HepG2 (cell line): ENCODE measurements at regions not wholly inside any gene's neighbourhood (a gene's known extent, or its start where the extent isn't known, plus 50 kb on each side); places are given as distances from the start of the nearest gene placed in this dataset.

Experiments used
- ATAC-seq: fragments of 200-7000 bp; cut with Tn5 transposase; 3 replicates; pipeline ENCODE4 v1.9.1; 2020; ENCODE audit warnings: mild to moderate bottlenecking, moderate library complexity
- BruUV-seq: library from RNA; stranded (reverse); fragments of 400-500 nt; replicated peaks from 2 replicates; lab custom pipeline; 2021; lab: Mats Ljungman, UMichigan
- CTCF ChIA-PET: fragments of 300-600 bp; formaldehyde crosslinking; extraction: SDS; loops from one replicate; lab custom pipeline; 2021; ENCODE audit warnings: low total read pairs, inconsistent platforms, low intra/inter-chr PET ratio; lab: Yijun Ruan, JAX
- POLR2A ChIA-PET: fragments of 350-600 bp; sonication (Branson Sonifier 250); formaldehyde crosslinking; loops from one replicate; lab custom pipeline; 2020; ENCODE audit warnings: antibody characterized with exemption, inconsistent platforms; lab: Yijun Ruan, JAX
- DNase-seq: peaks from one replicate; pipeline ENCODE4 v3.0.0-alpha.2; 2015; ENCODE audit warnings: low spot score
- FAIRE-seq: peaks from 3 replicates; lab custom pipeline; 2011; peaks lifted over from hg19 to GRCh38; lab: Jason Lieb, UNC
- H2AFZ ChIP-seq: one replicate; pipeline ENCODE4 v1.6.1; 2011; ENCODE audit warnings: low read length, inconsistent platforms
- H3K27ac ChIP-seq: fragments of 300-600 bp; 3 replicates; pipeline ENCODE4 v1.8.0; 2011; ENCODE audit warnings: mixed run types, mild to moderate bottlenecking, mixed read lengths, low read length, inconsistent platforms; ENCODE audit not compliant: insufficient read depth; ENCODE audit errors: extremely low read length
- H3K27me3 ChIP-seq, 2 experiments: fragments of 200-600 bp in 1 of 2; 2 replicates in 1 of 2; 3 replicates in 1 of 2; pipeline versions ENCODE4 v1.6.0 to v1.8.0; 2011; ENCODE audit warnings: low read length in 2 of 2, mild to moderate bottlenecking in 2 of 2, moderate library complexity in 2 of 2, inconsistent platforms in 1 of 2; ENCODE audit not compliant: insufficient read depth in 2 of 2, control insufficient read depth in 1 of 2
- H3K36me3 ChIP-seq, 2 experiments: fragments of 200-600 bp in 1 of 2; replicated peaks in 1 of 2; 2 replicates in 1 of 2; 3 replicates in 1 of 2; pipeline versions ENCODE4 v1.5.1 to v1.8.0; 2011; ENCODE audit warnings: low read length in 2 of 2, inconsistent platforms in 1 of 2; ENCODE audit not compliant: insufficient read depth in 2 of 2, control insufficient read depth in 1 of 2
- H3K4me1 ChIP-seq: 2 replicates; pipeline ENCODE4 v1.5.1; 2012; ENCODE audit warnings: low read length, inconsistent platforms; ENCODE audit not compliant: insufficient read depth
- H3K4me2 ChIP-seq: 2 replicates; pipeline ENCODE4 v1.6.0; 2011; ENCODE audit warnings: low read depth, low read length, inconsistent platforms
- H3K4me3 ChIP-seq, 3 experiments: fragments of 200-600 bp in 1 of 3; sonication (generic), shearing (Covaris generic) in 1 of 3; replicated peaks in 1 of 3; 2 replicates each; pipeline ENCODE4 v1.5.1; 2011 to 2016; ENCODE audit warnings: low read length in 3 of 3, inconsistent platforms in 2 of 3, low read depth in 2 of 3, mild to moderate bottlenecking in 2 of 3, control low read depth in 1 of 3, mixed read lengths in 1 of 3; ENCODE audit not compliant: insufficient read depth in 1 of 3
- H3K79me2 ChIP-seq: one replicate; pipeline ENCODE4 v1.6.1; 2011; ENCODE audit warnings: low read length, inconsistent platforms; ENCODE audit not compliant: insufficient read depth
- H3K9ac ChIP-seq: 2 replicates; pipeline ENCODE4 v1.6.0; 2011; ENCODE audit warnings: mild to moderate bottlenecking, low read depth, low read length, inconsistent platforms; ENCODE audit not compliant: insufficient read depth
- H3K9me3 ChIP-seq: 2 replicates; pipeline ENCODE4 v1.5.1; 2012; ENCODE audit warnings: mild to moderate bottlenecking, low read length
- H4K20me1 ChIP-seq: 2 replicates; pipeline ENCODE4 v1.6.0; 2011; ENCODE audit warnings: inconsistent platforms, mild to moderate bottlenecking, low read length, moderate library complexity; ENCODE audit not compliant: insufficient read depth
- ARID5B ChIP-seq: IDR thresholded peaks from 2 replicates; pipeline ENCODE4 v1.4.0; 2020; ENCODE audit warnings: mild to moderate bottlenecking, missing genetic modification reagents
- ARNTL ChIP-seq: sonication (generic); formaldehyde crosslinking; IDR thresholded peaks from 2 replicates; pipeline ENCODE4 v1.4.0; 2020; ENCODE audit warnings: mild to moderate bottlenecking, missing genetic modification reagents
- ATF7-NPFF ChIP-seq: sonication (generic); formaldehyde crosslinking; IDR thresholded peaks from 2 replicates; pipeline ENCODE4 v1.8.1; 2023; ENCODE audit warnings: mild to moderate bottlenecking, low read depth, missing genetic modification reagents, moderate library complexity
- CBX5 ChIP-seq: sonication (generic); formaldehyde crosslinking; IDR thresholded peaks from 2 replicates; pipeline ENCODE4 v1.4.0; 2020; ENCODE audit warnings: missing genetic modification reagents, borderline replicate concordance
- CENPX ChIP-seq: sonication (generic); formaldehyde crosslinking; IDR thresholded peaks from 2 replicates; pipeline ENCODE4 v1.9.0; 2021; ENCODE audit warnings: mild to moderate bottlenecking, missing genetic modification reagents, moderate library complexity
- ETS1 ChIP-seq: sonication (generic); formaldehyde crosslinking; IDR thresholded peaks from 2 replicates; pipeline ENCODE4 v1.4.0; 2020; ENCODE audit warnings: missing genetic modification reagents
- HNF4A ChIP-seq: sonication (generic); formaldehyde crosslinking; IDR thresholded peaks from 2 replicates; pipeline ENCODE4 v1.4.0; 2020; ENCODE audit warnings: missing genetic modification reagents
- IRF1 ChIP-seq: sonication (generic); formaldehyde crosslinking; IDR thresholded peaks from 2 replicates; pipeline ENCODE4 v1.4.0; 2020; ENCODE audit warnings: low read depth, mild to moderate bottlenecking, missing genetic modification reagents
- KLF11 ChIP-seq: IDR thresholded peaks from 2 replicates; pipeline ENCODE4 v1.6.1; 2016; ENCODE audit warnings: missing compliant biosample characterization
- KLF6 ChIP-seq: IDR thresholded peaks from 2 replicates; pipeline ENCODE4 v1.8.0; 2016; ENCODE audit warnings: missing biosample characterization, missing genetic modification reagents
- NCOA2 ChIP-seq: sonication (generic); formaldehyde crosslinking; IDR thresholded peaks from 2 replicates; pipeline ENCODE4 v1.8.0; 2022; ENCODE audit warnings: inconsistent platforms
- NR1H2 ChIP-seq: sonication (generic); formaldehyde crosslinking; IDR thresholded peaks from 2 replicates; pipeline ENCODE4 v1.8.1; 2022; ENCODE audit warnings: low read depth, missing genetic modification reagents, borderline replicate concordance
- U2AF1 ChIP-seq: fragments of 200-400 bp; formaldehyde crosslinking; optimal IDR thresholded peaks from 2 replicates; pipeline ENCODE3; 2017; ENCODE audit warnings: mild to moderate bottlenecking, low read depth, low read length
- ZNF20 ChIP-seq: sonication (generic); formaldehyde crosslinking; IDR thresholded peaks from 2 replicates; pipeline ENCODE4 v1.4.0; 2020; ENCODE audit warnings: mild to moderate bottlenecking, moderate library complexity, missing genetic modification reagents
- ZNF253 ChIP-seq: sonication (generic); formaldehyde crosslinking; IDR thresholded peaks from 2 replicates; pipeline ENCODE4 v1.8.0; 2022; ENCODE audit warnings: mild to moderate bottlenecking, missing genetic modification reagents, borderline replicate concordance
- ZNF431 ChIP-seq: sonication (generic); formaldehyde crosslinking; IDR thresholded peaks from 2 replicates; pipeline ENCODE4 v1.9.0; 2022; ENCODE audit warnings: missing genetic modification reagents, low read depth, mild to moderate bottlenecking, borderline replicate concordance
- ZNF512 ChIP-seq: sonication (generic); formaldehyde crosslinking; IDR thresholded peaks from 2 replicates; pipeline ENCODE4 v1.4.0; 2020; ENCODE audit warnings: mild to moderate bottlenecking, missing genetic modification reagents
- ZNF552 ChIP-seq: sonication (generic); formaldehyde crosslinking; IDR thresholded peaks from 2 replicates; pipeline ENCODE4 v1.9.0; 2022; ENCODE audit warnings: missing genetic modification reagents, mild to moderate bottlenecking, borderline replicate concordance
- ZNF781 ChIP-seq: sonication (generic); formaldehyde crosslinking; IDR thresholded peaks from 2 replicates; pipeline ENCODE4 v1.5.1; 2020; ENCODE audit warnings: borderline replicate concordance, mild to moderate bottlenecking, missing genetic modification reagents; ENCODE audit errors: not compliant biosample characterization
- WGBS: methylation state at CpG from one replicate; pipeline ENCODE4 v1.1.6; 2017; ENCODE audit warnings: low lambda C conversion rate; 5-methylcytosine and 5-hydroxymethylcytosine counted together
- in situ Hi-C: cut with HindIII; loops from 2 replicates; pipeline ENCODE4 v1.10.0; 2017; ENCODE audit warnings: low pct_unique_long_range_greater_than_20kb; ENCODE audit not compliant: extremely low pct_ligation_motif_present
- intact Hi-C: fragments of 100-400 bp; cut with micrococcal nuclease; formaldehyde crosslinking; loops from one replicate; pipeline ENCODE4 v1.10.0; 2022; ENCODE audit not compliant: unreplicated experiment

GRCh38 chr1:189022015-189022414, 1455.6 kb downstream of the BRINP3 start:
- Histone ChIP-seq H3K4me3 (no peak overlapping the region), H3K9me3 (no peaks in the 10 kb centered on the region), H3K4me1 (no peaks in the 10 kb centered on the region), H3K79me2 (no peaks in the 10 kb centered on the region), H3K4me2 (no peak overlapping the region), H2AFZ (no peak overlapping the region), H4K20me1 (no peaks in the 10 kb centered on the region), H3K27ac (no peak overlapping the region), H3K27me3 (no peaks in the 10 kb centered on the region), H3K36me3 (no peaks in the 10 kb centered on the region), H3K9ac (no peak overlapping the region)
- intact Hi-C loops: no loop called here
- DNase-seq (no peak), FAIRE-seq (no peak), ATAC-seq (peak; percentile 41; the same call in 2 of the 3 replicates)
- ChIA-PET POLR2A (no interaction called here), CTCF (no interaction called here)
- BruUV-seq: no TSS peak
- in situ Hi-C loops: no loop called here
- 13% methylated on average over 4 of the region's 4 CpGs for WGBS
- no peak for TF ChIP-seq ARID5B
- no peak for TF ChIP-seq NCOA2 (CRISPR knock-in tag)
- no peak for TF ChIP-seq ZNF552 (CRISPR knock-in tag)
- no peak for TF ChIP-seq ARNTL (CRISPR knock-in tag)
- TF ChIP-seq NR1H2 (CRISPR knock-in tag): no peak
- no peak for TF ChIP-seq KLF6 (CRISPR knock-in tag)
- no peak for TF ChIP-seq CBX5 (CRISPR knock-in tag)
- TF ChIP-seq ATF7-NPFF (CRISPR knock-in tag): no peak
- TF ChIP-seq IRF1 (CRISPR knock-in tag): no peak
- TF ChIP-seq ZNF20 (CRISPR knock-in tag): no peak
- no peak for TF ChIP-seq KLF11 (CRISPR knock-in tag)
- TF ChIP-seq HNF4A (CRISPR knock-in tag): no peak
- no peak for TF ChIP-seq ZNF253 (CRISPR knock-in tag)
- no peak for TF ChIP-seq ZNF512 (CRISPR knock-in tag)
- no peak for TF ChIP-seq CENPX
- no peak for TF ChIP-seq ZNF431 (CRISPR knock-in tag)
- TF ChIP-seq ETS1 (CRISPR knock-in tag): no peak
- TF ChIP-seq ZNF781: no peak
- TF ChIP-seq U2AF1: no peak
